HepG2 (cell line): ENCODE measurements at regions not wholly inside any gene's neighbourhood (a gene's known extent, or its start where the extent isn't known, plus 50 kb on each side); places are given as distances from the start of the nearest gene placed in this dataset.

Experiments
- ATF1 ChIP-seq: IDR thresholded peaks from 2 replicates; pipeline ENCODE4 v1.6.1; 2016; ENCODE audit warnings: mild to moderate bottlenecking, control low read depth
- ATRX ChIP-seq: sonication (generic); formaldehyde crosslinking; IDR thresholded peaks from 2 replicates; pipeline ENCODE4 v1.4.0; 2020; ENCODE audit warnings: missing genetic modification reagents, borderline replicate concordance
- GABPA ChIP-seq, 2 experiments: IDR thresholded peaks; 2 replicates each; pipeline ENCODE4 v1.6.1; 2011 to 2016; ENCODE audit warnings: low read depth in 2 of 2, low read length in 1 of 2, missing biosample characterization in 1 of 2, missing genetic modification characterization in 1 of 2
- KLF15 ChIP-seq: sonication (generic); formaldehyde crosslinking; IDR thresholded peaks from 2 replicates; pipeline ENCODE4 v1.8.1; 2023; ENCODE audit warnings: borderline replicate concordance, mild to moderate bottlenecking, inconsistent platforms, missing genetic modification reagents, mixed read lengths
- MED8 ChIP-seq: sonication (generic); formaldehyde crosslinking; IDR thresholded peaks from 2 replicates; pipeline ENCODE4 v1.8.1; 2023; ENCODE audit warnings: mild to moderate bottlenecking, missing genetic modification reagents; ENCODE audit not compliant: insufficient replicate concordance
- TBP ChIP-seq: sonication (generic); formaldehyde crosslinking; IDR thresholded peaks from 2 replicates; pipeline ENCODE4 v1.5.0; 2020; ENCODE audit warnings: missing genetic modification reagents
- TOE1 ChIP-seq: sonication (generic); formaldehyde crosslinking; IDR thresholded peaks from 2 replicates; pipeline ENCODE4 v1.4.0; 2020; ENCODE audit warnings: mild to moderate bottlenecking, missing genetic modification reagents
- TSC22D2 ChIP-seq: sonication (generic); formaldehyde crosslinking; IDR thresholded peaks from 2 replicates; pipeline ENCODE4 v1.5.1; 2020; ENCODE audit warnings: missing genetic modification reagents, mild to moderate bottlenecking, borderline replicate concordance
- ZBTB8A ChIP-seq: sonication (generic); formaldehyde crosslinking; IDR thresholded peaks from 2 replicates; pipeline ENCODE4 v1.4.0; 2020; ENCODE audit warnings: mild to moderate bottlenecking, low read depth, missing genetic modification reagents, borderline replicate concordance
- ZNF207 ChIP-seq: fragments of 450-650 bp; IDR thresholded peaks from 2 replicates; pipeline ENCODE4 v1.6.1; 2016; ENCODE audit warnings: antibody characterized with exemption, borderline replicate concordance
- ZNF329 ChIP-seq: sonication (generic); formaldehyde crosslinking; IDR thresholded peaks from 2 replicates; pipeline ENCODE4 v1.9.0; 2021; ENCODE audit warnings: low read depth, mild to moderate bottlenecking, missing genetic modification reagents
- ZNF530 ChIP-seq: sonication (generic); formaldehyde crosslinking; IDR thresholded peaks from 2 replicates; pipeline ENCODE4 v1.5.0; 2020; ENCODE audit warnings: low read depth, mild to moderate bottlenecking, missing genetic modification reagents
- TF ChIP-seq, protein P1 (sequence below): IDR thresholded peaks from 2 replicates; pipeline ENCODE4 v1.6.1; 2016
- TF ChIP-seq, protein P2 (sequence below), 2 experiments: sonication (generic) in 1 of 2; formaldehyde crosslinking in 1 of 2; IDR thresholded peaks; 2 replicates each; pipeline versions ENCODE4 v1.4.0 to v1.6.1; 2018 to 2020; ENCODE audit warnings: missing genetic modification reagents in 2 of 2, borderline replicate concordance in 1 of 2, low read depth in 1 of 2, mild to moderate bottlenecking in 1 of 2, missing biosample characterization in 1 of 2
- TF ChIP-seq, protein P3 (sequence below): sonication (generic); formaldehyde crosslinking; IDR thresholded peaks from 2 replicates; pipeline ENCODE4 v1.5.1; 2020; ENCODE audit warnings: missing genetic modification reagents, mild to moderate bottlenecking, borderline replicate concordance

DNA sequence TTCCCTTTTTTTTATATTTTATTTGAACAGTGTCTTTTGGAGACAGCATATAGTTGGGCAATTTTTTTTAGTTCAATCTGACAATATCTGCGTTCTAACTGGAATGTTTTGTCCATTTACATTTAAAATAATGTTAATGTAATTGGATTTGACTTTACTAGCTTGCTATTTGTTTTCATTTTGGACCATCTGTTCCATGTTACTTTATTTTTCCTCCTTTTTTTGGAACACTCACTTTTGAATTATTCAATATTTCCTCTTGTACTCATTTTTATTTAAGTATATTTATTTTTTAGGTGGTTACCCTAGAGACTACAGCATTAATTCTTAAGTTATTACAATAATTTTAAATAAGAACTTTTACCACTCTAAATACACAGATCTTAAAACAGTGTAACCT is 62.8 kb upstream of the C1orf87 start (continued):
- TF ChIP-seq, protein P1, sequence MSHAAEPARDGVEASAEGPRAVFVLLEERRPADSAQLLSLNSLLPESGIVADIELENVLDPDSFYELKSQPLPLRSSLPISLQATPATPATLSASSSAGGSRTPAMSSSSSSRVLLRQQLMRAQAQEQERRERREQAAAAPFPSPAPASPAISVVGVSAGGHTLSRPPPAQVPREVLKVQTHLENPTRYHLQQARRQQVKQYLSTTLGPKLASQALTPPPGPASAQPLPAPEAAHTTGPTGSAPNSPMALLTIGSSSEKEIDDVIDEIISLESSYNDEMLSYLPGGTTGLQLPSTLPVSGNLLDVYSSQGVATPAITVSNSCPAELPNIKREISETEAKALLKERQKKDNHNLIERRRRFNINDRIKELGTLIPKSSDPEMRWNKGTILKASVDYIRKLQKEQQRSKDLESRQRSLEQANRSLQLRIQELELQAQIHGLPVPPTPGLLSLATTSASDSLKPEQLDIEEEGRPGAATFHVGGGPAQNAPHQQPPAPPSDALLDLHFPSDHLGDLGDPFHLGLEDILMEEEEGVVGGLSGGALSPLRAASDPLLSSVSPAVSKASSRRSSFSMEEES (CRISPR knock-in tag): no peak
- no peak for TF ChIP-seq ZNF530 (CRISPR knock-in tag)
- no peak for TF ChIP-seq TOE1 (CRISPR knock-in tag)
- TF ChIP-seq ATF1 (CRISPR knock-in tag): no peak
- no peak for TF ChIP-seq ZNF207
- TF ChIP-seq MED8 (CRISPR knock-in tag): no peak
- no peak for TF ChIP-seq ZNF329 (CRISPR knock-in tag)
- TF ChIP-seq, protein P2, sequence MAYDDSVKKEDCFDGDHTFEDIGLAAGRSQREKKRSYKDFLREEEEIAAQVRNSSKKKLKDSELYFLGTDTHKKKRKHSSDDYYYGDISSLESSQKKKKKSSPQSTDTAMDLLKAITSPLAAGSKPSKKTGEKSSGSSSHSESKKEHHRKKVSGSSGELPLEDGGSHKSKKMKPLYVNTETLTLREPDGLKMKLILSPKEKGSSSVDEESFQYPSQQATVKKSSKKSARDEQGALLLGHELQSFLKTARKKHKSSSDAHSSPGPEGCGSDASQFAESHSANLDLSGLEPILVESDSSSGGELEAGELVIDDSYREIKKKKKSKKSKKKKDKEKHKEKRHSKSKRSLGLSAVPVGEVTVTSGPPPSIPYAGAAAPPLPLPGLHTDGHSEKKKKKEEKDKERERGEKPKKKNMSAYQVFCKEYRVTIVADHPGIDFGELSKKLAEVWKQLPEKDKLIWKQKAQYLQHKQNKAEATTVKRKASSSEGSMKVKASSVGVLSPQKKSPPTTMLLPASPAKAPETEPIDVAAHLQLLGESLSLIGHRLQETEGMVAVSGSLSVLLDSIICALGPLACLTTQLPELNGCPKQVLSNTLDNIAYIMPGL (CRISPR knock-in tag; IDR thresholded peaks at IDR 0.05; ENCODE audit: borderline replicate concordance in 1 of 2, low read depth in 1 of 2): no peak
- no peak for TF ChIP-seq KLF15
- TF ChIP-seq TSC22D2 (CRISPR knock-in tag): no peak
- TF ChIP-seq, protein P3, sequence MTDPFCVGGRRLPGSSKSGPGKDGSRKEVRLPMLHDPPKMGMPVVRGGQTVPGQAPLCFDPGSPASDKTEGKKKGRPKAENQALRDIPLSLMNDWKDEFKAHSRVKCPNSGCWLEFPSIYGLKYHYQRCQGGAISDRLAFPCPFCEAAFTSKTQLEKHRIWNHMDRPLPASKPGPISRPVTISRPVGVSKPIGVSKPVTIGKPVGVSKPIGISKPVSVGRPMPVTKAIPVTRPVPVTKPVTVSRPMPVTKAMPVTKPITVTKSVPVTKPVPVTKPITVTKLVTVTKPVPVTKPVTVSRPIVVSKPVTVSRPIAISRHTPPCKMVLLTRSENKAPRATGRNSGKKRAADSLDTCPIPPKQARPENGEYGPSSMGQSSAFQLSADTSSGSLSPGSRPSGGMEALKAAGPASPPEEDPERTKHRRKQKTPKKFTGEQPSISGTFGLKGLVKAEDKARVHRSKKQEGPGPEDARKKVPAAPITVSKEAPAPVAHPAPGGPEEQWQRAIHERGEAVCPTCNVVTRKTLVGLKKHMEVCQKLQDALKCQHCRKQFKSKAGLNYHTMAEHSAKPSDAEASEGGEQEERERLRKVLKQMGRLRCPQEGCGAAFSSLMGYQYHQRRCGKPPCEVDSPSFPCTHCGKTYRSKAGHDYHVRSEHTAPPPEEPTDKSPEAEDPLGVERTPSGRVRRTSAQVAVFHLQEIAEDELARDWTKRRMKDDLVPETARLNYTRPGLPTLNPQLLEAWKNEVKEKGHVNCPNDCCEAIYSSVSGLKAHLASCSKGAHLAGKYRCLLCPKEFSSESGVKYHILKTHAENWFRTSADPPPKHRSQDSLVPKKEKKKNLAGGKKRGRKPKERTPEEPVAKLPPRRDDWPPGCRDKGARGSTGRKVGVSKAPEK (CRISPR knock-in tag): no peak
- no peak for TF ChIP-seq TBP (CRISPR knock-in tag)
- no peak for TF ChIP-seq GABPA (IDR thresholded peaks at IDR 0.05; ENCODE audit: low read depth, low read length)
- no peak for TF ChIP-seq GABPA (CRISPR knock-in tag; IDR thresholded peaks at IDR 0.05; ENCODE audit: low read depth)
- no peak for TF ChIP-seq ZBTB8A
- no peak for TF ChIP-seq ATRX (CRISPR knock-in tag)
